GM18909 (cell line): ENCODE measurements at regions not wholly inside any gene's neighbourhood (a gene's known extent, or its start where the extent isn't known, plus 50 kb on each side); places are given as distances from the start of the nearest gene placed in this dataset.
"Not testable (repeated sequence)": the region's sequence is repeated elsewhere in the genome, so short reads cannot be mapped to it uniquely, and the experiment has no call there.

Experiments used
- ATAC-seq: cut with Tn5 transposase; IDR thresholded peaks from one replicate; pipeline ENCODE4 v1.9.1; 2021; ENCODE audit warnings: mild to moderate bottlenecking; ENCODE audit not compliant: unreplicated experiment, poor library complexity

GRCh38 chr4:142897518-142897917 is 51.4 kb upstream of the INPP4B start:
- ATAC-seq: not testable (repeated sequence)

- no peak for ATAC-seq
Observed at GRCh38 chr4:142900622-142901021, 54.5 kb upstream of the INPP4B start.

- ATAC-seq: no peak
Observed at GRCh38 chr4:142901166-142901662, 55.1 kb upstream of the INPP4B start.

- ATAC-seq: not testable (repeated sequence)
Observed at GRCh38 chr4:142903617-142904016, 57.5 kb upstream of the INPP4B start.

GRCh38 chr4:142909908-142910307 is 63.8 kb upstream of the INPP4B start:
- ATAC-seq: no peak

- no peak for ATAC-seq
Observed at GRCh38 chr4:142913034-142913433, 66.9 kb upstream of the INPP4B start.

- ATAC-seq: no peak
Observed at GRCh38 chr4:142913461-142914030, 67.4 kb upstream of the INPP4B start.

- ATAC-seq: no peak
Observed at GRCh38 chr4:142917678-142918077, 71.6 kb upstream of the INPP4B start.

GRCh38 chr4:142922720-142923119 is 76.6 kb upstream of the INPP4B start:
- no peak for ATAC-seq

- ATAC-seq: no peak
Observed at GRCh38 chr4:142923619-142924018, 77.5 kb upstream of the INPP4B start.

GRCh38 chr4:142925161-142925560 is 79.1 kb upstream of the INPP4B start:
- ATAC-seq: no peak

GRCh38 chr4:142927721-142928120 is 81.6 kb upstream of the INPP4B start:
- no peak for ATAC-seq

- no peak for ATAC-seq
Observed at GRCh38 chr4:142929526-142929925, 83.4 kb upstream of the INPP4B start.

- no peak for ATAC-seq
Observed at GRCh38 chr4:142933207-142933606, 87.1 kb upstream of the INPP4B start.

- ATAC-seq: no peak
Observed at GRCh38 chr4:142940425-142941330, 94.6 kb upstream of the INPP4B start.

- ATAC-seq: no peak
Observed at GRCh38 chr4:142944565-142944964, 98.5 kb upstream of the INPP4B start.

GRCh38 chr4:142952821-142953580 is 106.9 kb upstream of the INPP4B start:
- no peak for ATAC-seq

GRCh38 chr4:142954415-142954814 is 108.3 kb upstream of the INPP4B start:
- no peak for ATAC-seq

GRCh38 chr4:142955501-142955900 is 109.4 kb upstream of the INPP4B start:
- no peak for ATAC-seq

GRCh38 chr4:142959173-142959572 is 113.1 kb upstream of the INPP4B start:
- ATAC-seq: no peak

- no peak for ATAC-seq
Observed at GRCh38 chr4:142960126-142960525, 114.0 kb upstream of the INPP4B start.
